Caco-2 (cell line): ENCODE measurements at regions not wholly inside any gene's neighbourhood (a gene's known extent, or its start where the extent isn't known, plus 50 kb on each side); places are given as distances from the start of the nearest gene placed in this dataset.

ENCODE experiments used
- BruUV-seq: library from RNA; stranded (reverse); fragments of 400-500 nt; replicated peaks from 2 replicates; lab custom pipeline; 2021; lab: Mats Ljungman, UMichigan
- CTCF ChIA-PET: fragments of 300-600 bp; sonication (Branson Sonifier 250); formaldehyde crosslinking; loops from one replicate; lab custom pipeline; 2022; ENCODE audit warnings: antibody characterized with exemption; lab: Charles Lee
- POLR2A ChIA-PET: fragments of 300-600 bp; sonication (Branson Sonifier 250); formaldehyde crosslinking; loops from one replicate; lab custom pipeline; 2022; ENCODE audit warnings: antibody characterized with exemption; lab: Charles Lee
- DNase-seq, 2 experiments: peaks; one replicate each; pipeline versions ENCODE4 v3.0.0 to v3.0.0-alpha.2; 2020 to 2022
- H3K27me3 ChIP-seq: replicated peaks from 2 replicates; pipeline ENCODE4 v1.6.0; 2011; ENCODE audit warnings: low read length; ENCODE audit not compliant: control insufficient read depth, insufficient read depth
- H3K36me3 ChIP-seq: 2 replicates; pipeline ENCODE4 v1.5.1; 2011; ENCODE audit warnings: low read length; ENCODE audit not compliant: control insufficient read depth, insufficient read depth
- H3K4me1 ChIP-seq: fragments of 250-450 bp; sonication (Bioruptor Pico); 2 replicates; pipeline ENCODE4 v1.5.1; 2020; ENCODE audit warnings: mild to moderate bottlenecking
- H3K4me3 ChIP-seq: 2 replicates; pipeline ENCODE4 v1.5.1; 2011; ENCODE audit warnings: low read depth, mild to moderate bottlenecking, control low read depth, low read length
- H3K9me3 ChIP-seq: fragments of 250-450 bp; sonication (Bioruptor Pico); 2 replicates; pipeline ENCODE4 v1.5.1; 2020; ENCODE audit warnings: mild to moderate bottlenecking, moderate library complexity
- H3K27ac Mint-ChIP-seq: one replicate; pipeline ENCODE4 v1.8.0; 2022; ENCODE audit warnings: mixed read lengths; ENCODE audit not compliant: unreplicated experiment
- H3K27me3 Mint-ChIP-seq: one replicate; pipeline ENCODE4 v1.8.0; 2022; ENCODE audit warnings: mixed read lengths; ENCODE audit not compliant: insufficient read depth, unreplicated experiment
- H3K36me3 Mint-ChIP-seq: one replicate; pipeline ENCODE4 v1.8.0; 2022; ENCODE audit warnings: mild to moderate bottlenecking, mixed read lengths; ENCODE audit not compliant: insufficient read depth, unreplicated experiment
- H3K4me1 Mint-ChIP-seq: one replicate; pipeline ENCODE4 v1.8.0; 2022; ENCODE audit warnings: low read depth, mixed read lengths; ENCODE audit not compliant: unreplicated experiment
- H3K4me3 Mint-ChIP-seq: one replicate; pipeline ENCODE4 v1.8.0; 2022; ENCODE audit warnings: mild to moderate bottlenecking, moderate library complexity, mixed read lengths; ENCODE audit not compliant: unreplicated experiment
- H3K9me3 Mint-ChIP-seq: one replicate; pipeline ENCODE4 v1.8.0; 2022; ENCODE audit warnings: mixed read lengths; ENCODE audit not compliant: unreplicated experiment
- CTCF ChIP-seq, 2 experiments: fragments of 200-600 bp in 1 of 2; IDR thresholded peaks; 1 replicate in 1 of 2; 2 replicates in 1 of 2; pipeline versions ENCODE4 v1.5.1 to v1.8.0; 2011 to 2022; ENCODE audit warnings: antibody characterized with exemption in 1 of 2, control low read depth in 1 of 2, inconsistent platforms in 1 of 2, low read depth in 1 of 2, low read length in 1 of 2, mild to moderate bottlenecking in 1 of 2, moderate library complexity in 1 of 2; ENCODE audit not compliant: insufficient read depth in 1 of 2, severe bottlenecking in 1 of 2, unreplicated experiment in 1 of 2
- intact Hi-C: fragments of 100-400 bp; cut with micrococcal nuclease; formaldehyde crosslinking; loops from one replicate; pipeline ENCODE4 v1.10.0; 2022; ENCODE audit not compliant: unreplicated experiment

GRCh38 chr5:2143088-2143487, 260.4 kb upstream of the IRX4 start:
- no peak for DNase-seq
- Mint-ChIP-seq H3K4me1 (no peaks in the 10 kb centered on the region), H3K9me3 (no peaks in the 10 kb centered on the region), H3K27ac (no peak overlapping the region), H3K36me3 (no peaks in the 10 kb centered on the region), H3K27me3 (peaks cover 8% of the 10 kb centered on the region), H3K4me3 (no peak overlapping the region)
- POLR2A ChIA-PET, result no interaction called here
- H3K9me3 ChIP-seq, result no peaks in the 10 kb centered on the region; the same call in 1 of the 2 replicates
- TF ChIP-seq CTCF (IDR thresholded peaks at IDR 0.05; ENCODE audit: insufficient read depth in 1 of 2, low read depth in 1 of 2, low read length in 1 of 2, severe bottlenecking in 1 of 2, unreplicated experiment in 1 of 2), result no peak
- no peaks in the 10 kb centered on the region for H3K27me3 ChIP-seq
- BruUV-seq, result no TSS peak
- CTCF ChIA-PET, result no interaction called here
- no peaks in the 10 kb centered on the region for H3K36me3 ChIP-seq
- no peaks in the 10 kb centered on the region for H3K4me1 ChIP-seq
- intact Hi-C loops, result no loop called here
- H3K4me3 ChIP-seq, result no peak overlapping the region

GRCh38 chr5:2142456-2142954, 259.8 kb upstream of the IRX4 start:
- no peak for TF ChIP-seq CTCF (IDR thresholded peaks at IDR 0.05; ENCODE audit: insufficient read depth in 1 of 2, low read depth in 1 of 2, low read length in 1 of 2, severe bottlenecking in 1 of 2, unreplicated experiment in 1 of 2)
- intact Hi-C loops, result no loop called here
- no peak for DNase-seq
- Histone ChIP-seq H3K4me3 (no peak overlapping the region), H3K9me3 (no peaks in the 10 kb centered on the region; the same call in 1 of the 2 replicates), H3K4me1 (no peaks in the 10 kb centered on the region), H3K36me3 (no peaks in the 10 kb centered on the region), H3K27me3 (no peaks in the 10 kb centered on the region)
- Mint-ChIP-seq H3K4me3 (no peak overlapping the region), H3K36me3 (no peaks in the 10 kb centered on the region), H3K27me3 (peaks cover 8% of the 10 kb centered on the region), H3K4me1 (no peaks in the 10 kb centered on the region), H3K9me3 (no peaks in the 10 kb centered on the region), H3K27ac (no peak overlapping the region)
- ChIA-PET POLR2A (no interaction called here), CTCF (no interaction called here)
- no TSS peak for BruUV-seq

- H3K9me3 Mint-ChIP-seq, result no peaks in the 10 kb centered on the region
- no peaks in the 10 kb centered on the region for H3K36me3 Mint-ChIP-seq
- no peaks in the 10 kb centered on the region for H3K36me3 ChIP-seq
- H3K4me3 ChIP-seq, result no peak overlapping the region
- no peaks in the 10 kb centered on the region for H3K27me3 ChIP-seq
- no peaks in the 10 kb centered on the region for H3K4me1 ChIP-seq
- no TSS peak for BruUV-seq
- no peaks in the 10 kb centered on the region for H3K9me3 ChIP-seq
- no peak overlapping the region for H3K4me3 Mint-ChIP-seq
- H3K27ac Mint-ChIP-seq, result no peak overlapping the region
- POLR2A ChIA-PET, result no interaction called here
- CTCF ChIA-PET, result no interaction called here
- DNase-seq, result no peak
- H3K4me1 Mint-ChIP-seq, result no peaks in the 10 kb centered on the region
- H3K27me3 Mint-ChIP-seq, result peaks cover 8% of the 10 kb centered on the region
- TF ChIP-seq CTCF (IDR thresholded peaks at IDR 0.05; ENCODE audit: insufficient read depth in 1 of 2, low read depth in 1 of 2, low read length in 1 of 2, severe bottlenecking in 1 of 2, unreplicated experiment in 1 of 2), result no peak
- intact Hi-C loops, result no loop called here
Observed at GRCh38 chr5:2141254-2142000, 258.7 kb upstream of the IRX4 start.
